Activated CD4-positive, alpha-beta T cell treated with anti-CD3 and anti-CD28 coated beads for 1 hour (primary cell): ENCODE measurements at regions not wholly inside any gene's neighbourhood (a gene's known extent, or its start where the extent isn't known, plus 50 kb on each side); places are given as distances from the start of the nearest gene placed in this dataset.
"Not testable (repeated sequence)": the region's sequence is repeated elsewhere in the genome, so short reads cannot be mapped to it uniquely, and the experiment has no call there.

Experiments used
- DNase-seq: peaks from one replicate; pipeline ENCODE4 v3.0.0-alpha.2; 2020

GRCh38 chr7:16933296-16934279, 51.8 kb upstream of the AGR3 start:
- no peak for DNase-seq

DNA sequence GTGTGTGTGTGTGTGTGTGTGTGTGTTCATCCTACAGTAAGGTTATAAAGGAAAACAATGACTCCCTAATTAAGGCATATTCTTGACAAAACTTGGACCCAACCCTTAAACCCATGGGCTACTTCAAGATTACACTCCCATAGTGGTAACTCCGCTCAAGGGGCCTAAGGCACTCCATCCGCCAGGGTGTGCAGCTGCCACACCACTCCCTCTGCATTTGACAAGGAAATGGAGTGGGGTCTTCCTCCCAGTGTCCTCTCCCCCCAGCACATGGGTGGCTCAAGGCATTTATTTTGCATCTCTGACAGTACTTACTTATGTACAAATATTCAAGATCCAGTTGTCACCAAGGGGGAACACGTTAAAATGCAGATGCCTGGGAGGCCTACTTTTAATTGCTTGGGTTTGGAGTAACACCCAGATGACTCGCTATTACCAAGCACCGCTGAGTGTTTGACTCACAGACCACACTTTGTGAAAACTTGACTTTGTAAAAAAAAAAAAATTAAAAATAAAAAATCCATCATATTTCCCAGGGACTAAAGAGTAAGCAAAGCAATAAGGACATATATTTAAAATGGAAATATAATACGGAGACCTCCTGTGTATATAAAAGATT, 53.0 kb upstream of the AGR3 start:
- no peak for DNase-seq

DNA sequence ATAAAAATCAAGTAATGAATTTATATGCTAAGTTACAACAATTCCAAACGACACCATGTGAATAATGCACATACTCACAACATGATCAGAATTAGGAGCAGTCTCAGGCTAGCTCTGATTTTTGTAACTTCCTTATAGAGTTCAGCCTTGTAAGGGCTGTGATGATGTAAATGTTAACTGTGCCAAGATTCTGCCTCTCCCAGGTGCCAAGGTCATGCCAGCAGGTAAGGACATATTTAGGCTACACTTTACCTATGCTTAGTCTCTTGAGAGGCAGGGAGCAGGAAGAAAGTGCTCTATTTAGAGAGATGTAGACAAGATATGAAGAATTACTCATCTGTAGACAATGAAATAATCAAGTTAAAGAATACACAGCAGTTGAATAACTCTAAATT, 53.6 kb upstream of the AGR3 start:
- DNase-seq = no peak

- DNase-seq = no peak
Measured at GRCh38 chr7:16936626-16937422, 55.0 kb upstream of the AGR3 start.

DNA sequence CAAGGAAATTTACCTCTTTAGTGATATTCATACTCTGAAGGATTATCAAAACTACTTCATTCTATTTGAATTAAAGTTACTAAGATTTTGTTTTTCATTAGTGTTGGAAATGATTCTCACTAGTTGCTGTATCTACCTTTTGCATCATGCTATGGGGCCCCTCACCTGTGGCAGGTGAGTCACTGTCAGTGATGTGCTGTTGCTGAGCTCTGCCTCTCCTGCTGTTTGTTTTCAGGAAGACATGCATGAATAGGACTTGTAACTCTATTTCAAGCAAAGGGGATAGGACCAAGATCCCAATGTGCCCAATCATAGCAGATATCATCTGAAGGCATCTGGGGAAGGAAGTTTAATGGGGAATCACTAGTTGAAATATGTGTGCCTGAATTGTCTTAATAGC, 57.4 kb upstream of the AGR3 start:
- no peak for DNase-seq

GRCh38 chr7:16940776-16941175, 59.0 kb upstream of the AGR3 start:
- DNase-seq = no peak

DNA sequence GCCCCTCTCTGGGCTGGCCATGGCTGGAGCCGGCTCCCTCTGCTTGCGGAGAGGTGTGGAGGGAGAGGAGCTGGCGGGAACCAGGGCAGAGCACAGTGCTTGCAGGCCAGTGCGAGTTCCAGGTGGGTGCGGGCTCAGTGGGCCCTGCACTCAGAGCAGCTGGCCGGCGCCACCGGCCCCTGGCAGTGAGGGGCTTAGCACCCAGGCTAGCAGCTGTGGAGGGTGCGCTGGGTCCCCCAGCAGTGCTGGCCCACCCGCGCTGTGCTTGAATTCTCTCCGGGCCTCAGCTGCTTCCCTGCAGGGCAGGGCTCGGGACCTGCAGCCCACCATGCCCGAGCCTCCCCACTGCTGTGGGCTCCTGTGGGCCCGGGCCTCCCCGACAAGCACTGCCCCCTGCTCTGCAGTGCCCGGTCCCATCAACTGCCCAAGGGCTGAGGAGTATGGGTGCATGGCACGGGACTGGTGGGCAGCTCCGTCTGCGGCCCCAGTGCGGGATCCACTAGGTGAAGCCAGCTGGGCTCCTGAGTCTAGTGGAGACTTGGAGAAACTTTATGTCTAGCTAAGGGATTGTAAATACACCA, 61.2 kb upstream of the AGR3 start:
- DNase-seq = no peak

GRCh38 chr7:16944936-16945335, 63.2 kb upstream of the AGR3 start:
- DNase-seq = no peak

DNA sequence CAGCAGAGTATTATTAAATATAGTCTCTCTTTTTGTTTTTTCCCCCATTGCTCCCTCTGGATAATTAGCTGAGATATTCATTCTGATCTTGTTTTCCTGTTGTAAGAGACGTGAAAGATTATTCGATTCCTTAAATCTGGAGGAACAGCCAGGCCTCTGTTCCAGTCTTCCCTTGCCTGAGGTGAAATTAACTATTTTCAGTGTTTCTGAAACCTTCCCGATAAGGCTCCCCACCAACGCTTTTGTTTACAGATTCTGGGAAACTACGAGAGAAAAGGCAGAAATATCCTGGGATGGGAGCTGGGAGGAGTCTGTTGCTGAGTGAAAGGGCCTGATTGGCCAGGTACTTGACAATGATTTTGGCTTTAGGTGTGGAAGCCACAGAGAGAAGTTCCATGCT, 63.6 kb upstream of the AGR3 start:
- no peak for DNase-seq

- DNase-seq = not testable (repeated sequence)
Measured at GRCh38 chr7:16948110-16948509, 66.3 kb upstream of the AGR3 start.

GRCh38 chr7:16951483-16952080, 69.8 kb upstream of the AGR3 start:
- no peak for DNase-seq

DNA sequence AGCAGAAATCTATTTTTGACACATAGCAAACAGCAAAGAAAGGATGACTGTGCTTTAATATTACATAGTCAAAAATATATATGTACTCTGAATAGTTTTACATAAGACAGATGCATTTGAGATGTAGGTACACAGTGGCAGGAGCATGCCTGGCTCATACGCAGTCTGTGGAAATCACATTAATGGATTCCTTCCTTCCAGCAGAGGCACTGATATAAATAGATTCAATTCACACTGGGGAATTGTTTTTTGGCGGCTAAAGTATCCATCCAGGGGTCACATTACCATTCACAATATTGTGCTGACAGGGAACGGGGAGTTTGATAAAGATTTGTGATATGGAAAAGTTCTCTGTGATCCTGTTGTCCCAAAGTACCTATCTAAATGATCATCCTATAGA, 72.5 kb upstream of the AGR3 start:
- no peak for DNase-seq

- DNase-seq = no peak
Measured at GRCh38 chr7:16958724-16959123, 76.9 kb upstream of the AGR3 start.

- no peak for DNase-seq
Measured at GRCh38 chr7:16960337-16960965, 78.7 kb upstream of the AGR3 start.

- no peak for DNase-seq
Measured at GRCh38 chr7:16961641-16962040, 79.9 kb upstream of the AGR3 start.

GRCh38 chr7:16963044-16963443, 81.3 kb upstream of the AGR3 start:
- DNase-seq = no peak

DNA sequence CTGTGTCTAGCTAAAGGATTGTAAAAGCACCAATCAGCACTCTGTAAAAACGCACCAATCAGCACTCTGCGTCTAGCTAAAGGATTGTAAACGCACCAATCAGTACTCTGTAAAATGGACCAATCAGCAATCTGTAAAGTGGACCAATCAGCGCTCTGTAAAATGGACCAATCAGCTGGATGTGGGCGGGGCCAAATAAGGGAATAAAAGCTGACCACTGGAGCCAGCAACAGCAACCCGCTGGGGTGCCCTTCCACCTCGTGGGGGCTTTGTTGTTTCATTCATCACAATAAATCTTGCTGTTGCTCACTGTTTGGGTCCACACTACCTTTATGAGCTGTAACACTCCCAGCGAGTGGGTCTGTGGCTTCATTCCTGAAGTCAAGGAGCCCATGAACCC, 83.9 kb upstream of the AGR3 start:
- DNase-seq = not testable (repeated sequence)

DNA sequence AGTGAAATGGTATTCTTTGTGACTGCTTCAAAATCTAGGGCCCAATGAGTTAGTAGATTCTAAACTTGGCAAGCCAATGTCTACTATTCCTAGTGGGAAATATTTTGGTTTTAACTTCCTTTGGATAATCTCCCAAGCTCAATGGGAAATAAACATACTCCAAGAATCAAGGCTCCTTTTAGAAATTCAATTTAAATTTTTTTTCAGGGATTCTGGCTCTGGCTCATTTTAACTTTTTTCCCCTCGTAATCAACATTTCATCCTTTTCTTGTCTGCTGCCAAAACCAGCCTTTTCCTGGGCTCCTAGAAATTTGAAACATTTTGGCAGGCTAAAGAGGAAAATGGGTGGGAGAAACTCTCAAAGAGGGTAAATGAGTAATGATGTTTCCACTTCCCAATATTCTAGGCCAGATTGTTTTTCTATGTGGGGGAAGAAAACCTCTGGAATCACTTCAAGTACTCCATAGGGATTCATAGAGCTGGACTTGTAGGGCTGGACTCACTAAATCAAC, 85.6 kb upstream of the AGR3 start:
- DNase-seq = no peak

DNA sequence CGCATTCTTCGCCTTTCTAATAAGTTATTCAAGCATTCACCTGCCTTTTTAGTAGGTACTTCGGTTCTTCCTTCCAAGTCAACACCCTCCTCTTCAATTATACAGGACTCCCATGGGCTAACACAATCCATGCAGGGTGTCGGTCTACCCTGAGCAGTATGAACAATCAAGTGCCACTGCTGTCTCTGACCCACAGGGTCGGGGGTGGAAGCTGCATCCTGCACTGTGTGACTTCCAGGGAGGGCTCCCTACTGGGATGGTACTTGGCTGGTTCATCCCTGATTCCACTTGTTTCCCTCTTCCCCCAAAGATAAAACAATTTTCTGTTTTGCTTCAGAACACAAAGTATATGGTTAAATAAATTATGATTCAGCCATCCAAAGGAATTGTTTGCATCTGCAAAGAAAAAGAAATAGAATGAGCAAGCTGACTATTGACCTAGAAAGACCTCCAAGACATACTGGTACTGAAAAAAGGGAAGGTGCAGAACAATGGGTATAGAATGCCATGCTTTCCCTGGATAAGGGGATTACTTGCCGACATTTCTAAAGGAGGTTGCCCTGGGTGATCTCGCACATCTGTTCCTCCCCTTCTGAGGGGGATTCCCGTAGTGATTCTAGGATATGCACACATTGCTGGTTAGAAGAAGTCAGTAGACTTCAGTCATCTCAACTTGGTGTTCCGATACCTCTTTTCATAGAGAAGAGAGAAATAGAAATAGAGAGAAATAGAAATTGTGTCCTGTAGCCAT, 89.1 kb upstream of the AGR3 start:
- no peak for DNase-seq

GRCh38 chr7:16975712-16976111, 93.9 kb upstream of the AGR3 start:
- DNase-seq = no peak
